ENCODE measurements at regions not wholly inside any gene's neighbourhood (a gene's known extent, or its start where the extent isn't known, plus 50 kb on each side); places are given as distances from the start of the nearest gene placed in this dataset.

DNA sequence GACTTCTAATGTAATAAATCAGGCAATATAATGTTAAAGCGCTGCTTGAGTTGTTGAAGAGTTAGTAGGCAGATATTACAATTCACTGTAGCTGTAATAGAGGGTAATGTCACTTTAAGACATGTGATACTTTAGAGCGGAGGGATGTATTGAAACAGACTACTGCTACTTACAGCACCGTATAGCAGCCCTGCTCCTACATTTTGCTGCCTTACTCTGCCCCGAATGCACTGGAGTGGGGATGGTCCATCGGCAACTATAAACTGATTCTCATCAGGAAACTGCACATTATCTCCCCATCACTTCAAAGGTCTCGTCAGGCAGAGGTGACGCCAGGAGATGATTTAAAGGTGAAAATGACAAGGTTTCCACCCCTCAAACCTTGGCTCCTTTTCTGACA lies 349.7 kb upstream of the SUCLG2 start:
- Histone ChIP-seq H3K27me3 (ENCODE audit: insufficient read depth) (no peaks in the 10 kb centered on the region), H3F3A (replicated peaks; ENCODE audit: insufficient read depth) (no peaks in the 10 kb centered on the region), H4K20me1 (ENCODE audit: insufficient read depth) (no peaks in the 10 kb centered on the region), H3K4me1 (ENCODE audit: control insufficient read depth in 1 of 2, insufficient read depth in 2 of 2, low read depth in 1 of 2, low read length in 1 of 2) (no peaks in the 10 kb centered on the region), H3K9ac (no peak overlapping the region), H3K79me2 (ENCODE audit: insufficient read depth) (no peaks in the 10 kb centered on the region), H3K4me3 (ENCODE audit: low read depth in 2 of 2, low read length in 1 of 2) (no peak overlapping the region), H3K36me3 (replicated peaks in 1 of 2; ENCODE audit: control insufficient read depth in 1 of 2, insufficient read depth in 2 of 2, low read length in 1 of 2) (no peaks in the 10 kb centered on the region), H3K4me2 (no peak overlapping the region), H3K27ac (ENCODE audit: low read depth in 2 of 2, low read length in 1 of 2) (no peak overlapping the region), H2AFZ (ENCODE audit: low read depth) (no peak overlapping the region), H3K9me2 (no peaks in the 10 kb centered on the region), H3K9me3 (no peaks in the 10 kb centered on the region; the same call in 1 of the 2 replicates)
- no peak for DNase-seq
- ChIA-PET POLR2A (no interaction called here), CTCF (no interaction called here)
- TF ChIP-seq MXI1 (IDR thresholded peaks at IDR 0.05; ENCODE audit: low read depth, low read length) = no peak
- no peak for TF ChIP-seq RCOR1 (IDR thresholded peaks at IDR 0.05; ENCODE audit: low read length)
- TF ChIP-seq, protein P1, sequence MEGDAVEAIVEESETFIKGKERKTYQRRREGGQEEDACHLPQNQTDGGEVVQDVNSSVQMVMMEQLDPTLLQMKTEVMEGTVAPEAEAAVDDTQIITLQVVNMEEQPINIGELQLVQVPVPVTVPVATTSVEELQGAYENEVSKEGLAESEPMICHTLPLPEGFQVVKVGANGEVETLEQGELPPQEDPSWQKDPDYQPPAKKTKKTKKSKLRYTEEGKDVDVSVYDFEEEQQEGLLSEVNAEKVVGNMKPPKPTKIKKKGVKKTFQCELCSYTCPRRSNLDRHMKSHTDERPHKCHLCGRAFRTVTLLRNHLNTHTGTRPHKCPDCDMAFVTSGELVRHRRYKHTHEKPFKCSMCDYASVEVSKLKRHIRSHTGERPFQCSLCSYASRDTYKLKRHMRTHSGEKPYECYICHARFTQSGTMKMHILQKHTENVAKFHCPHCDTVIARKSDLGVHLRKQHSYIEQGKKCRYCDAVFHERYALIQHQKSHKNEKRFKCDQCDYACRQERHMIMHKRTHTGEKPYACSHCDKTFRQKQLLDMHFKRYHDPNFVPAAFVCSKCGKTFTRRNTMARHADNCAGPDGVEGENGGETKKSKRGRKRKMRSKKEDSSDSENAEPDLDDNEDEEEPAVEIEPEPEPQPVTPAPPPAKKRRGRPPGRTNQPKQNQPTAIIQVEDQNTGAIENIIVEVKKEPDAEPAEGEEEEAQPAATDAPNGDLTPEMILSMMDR (IDR thresholded peaks at IDR 0.05) = no peak
- TF ChIP-seq CHD2 (IDR thresholded peaks at IDR 0.05; ENCODE audit: low read length, partially characterized antibody) = no peak
- no peak for TF ChIP-seq YY1 (IDR thresholded peaks at IDR 0.05; ENCODE audit: low read depth)
- TF ChIP-seq, protein P2, sequence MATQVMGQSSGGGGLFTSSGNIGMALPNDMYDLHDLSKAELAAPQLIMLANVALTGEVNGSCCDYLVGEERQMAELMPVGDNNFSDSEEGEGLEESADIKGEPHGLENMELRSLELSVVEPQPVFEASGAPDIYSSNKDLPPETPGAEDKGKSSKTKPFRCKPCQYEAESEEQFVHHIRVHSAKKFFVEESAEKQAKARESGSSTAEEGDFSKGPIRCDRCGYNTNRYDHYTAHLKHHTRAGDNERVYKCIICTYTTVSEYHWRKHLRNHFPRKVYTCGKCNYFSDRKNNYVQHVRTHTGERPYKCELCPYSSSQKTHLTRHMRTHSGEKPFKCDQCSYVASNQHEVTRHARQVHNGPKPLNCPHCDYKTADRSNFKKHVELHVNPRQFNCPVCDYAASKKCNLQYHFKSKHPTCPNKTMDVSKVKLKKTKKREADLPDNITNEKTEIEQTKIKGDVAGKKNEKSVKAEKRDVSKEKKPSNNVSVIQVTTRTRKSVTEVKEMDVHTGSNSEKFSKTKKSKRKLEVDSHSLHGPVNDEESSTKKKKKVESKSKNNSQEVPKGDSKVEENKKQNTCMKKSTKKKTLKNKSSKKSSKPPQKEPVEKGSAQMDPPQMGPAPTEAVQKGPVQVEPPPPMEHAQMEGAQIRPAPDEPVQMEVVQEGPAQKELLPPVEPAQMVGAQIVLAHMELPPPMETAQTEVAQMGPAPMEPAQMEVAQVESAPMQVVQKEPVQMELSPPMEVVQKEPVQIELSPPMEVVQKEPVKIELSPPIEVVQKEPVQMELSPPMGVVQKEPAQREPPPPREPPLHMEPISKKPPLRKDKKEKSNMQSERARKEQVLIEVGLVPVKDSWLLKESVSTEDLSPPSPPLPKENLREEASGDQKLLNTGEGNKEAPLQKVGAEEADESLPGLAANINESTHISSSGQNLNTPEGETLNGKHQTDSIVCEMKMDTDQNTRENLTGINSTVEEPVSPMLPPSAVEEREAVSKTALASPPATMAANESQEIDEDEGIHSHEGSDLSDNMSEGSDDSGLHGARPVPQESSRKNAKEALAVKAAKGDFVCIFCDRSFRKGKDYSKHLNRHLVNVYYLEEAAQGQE (IDR thresholded peaks at IDR 0.05; ENCODE audit: low read depth, low read length) = no peak
- TF ChIP-seq JUND (IDR thresholded peaks at IDR 0.05) = no peak
- 11% methylated on average over 7 of the region's 7 CpGs for WGBS (ENCODE audit: low lambda C conversion rate)

DNA sequence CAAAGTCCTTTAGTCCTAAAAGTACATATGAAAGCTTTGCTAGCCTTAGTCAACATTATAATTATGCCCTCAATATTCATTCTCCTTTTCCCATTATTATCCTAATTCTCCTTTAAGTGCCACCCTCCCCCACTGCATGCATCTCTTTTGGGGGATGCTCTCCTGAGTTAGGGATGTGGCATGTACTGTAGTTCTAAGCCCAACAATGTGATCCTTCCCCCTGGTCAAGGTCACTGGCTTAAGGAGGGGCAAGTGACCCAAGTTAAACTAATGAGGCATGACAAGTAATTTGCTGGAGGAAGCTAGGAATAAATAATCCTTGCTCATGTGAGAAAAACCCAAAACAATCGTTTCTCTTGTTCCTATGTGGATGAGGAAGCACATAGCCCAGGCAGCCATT lies 343.9 kb upstream of the SUCLG2 start:
- no peaks in the 10 kb centered on the region for H3K36me3 ChIP-seq (replicated peaks in 1 of 2; ENCODE audit: control insufficient read depth in 1 of 2, insufficient read depth in 2 of 2, low read length in 1 of 2)
- no peak overlapping the region for H3K27ac ChIP-seq (ENCODE audit: low read depth in 2 of 2, low read length in 1 of 2)
- no peak for DNase-seq
- H4K20me1 ChIP-seq (ENCODE audit: insufficient read depth) = no peaks in the 10 kb centered on the region
- no peaks in the 10 kb centered on the region for H3K4me1 ChIP-seq (ENCODE audit: control insufficient read depth in 1 of 2, insufficient read depth in 2 of 2, low read depth in 1 of 2, low read length in 1 of 2)
- no peak overlapping the region for H2AFZ ChIP-seq (ENCODE audit: low read depth)
- no peak overlapping the region for H3K4me3 ChIP-seq (ENCODE audit: low read depth in 2 of 2, low read length in 1 of 2)
- H3K9me2 ChIP-seq = no peaks in the 10 kb centered on the region
- no peaks in the 10 kb centered on the region for H3K79me2 ChIP-seq (ENCODE audit: insufficient read depth)
- CTCF ChIA-PET = no interaction called here
- H3K27me3 ChIP-seq (ENCODE audit: insufficient read depth) = no peaks in the 10 kb centered on the region
- 0% methylated on average over 1 of the region's 1 CpG for WGBS (ENCODE audit: low lambda C conversion rate)
- POLR2A ChIA-PET = no interaction called here
- no peaks in the 10 kb centered on the region for H3F3A ChIP-seq (replicated peaks; ENCODE audit: insufficient read depth)
- no peak overlapping the region for H3K9ac ChIP-seq
- H3K9me3 ChIP-seq = no peaks in the 10 kb centered on the region
- no peak overlapping the region for H3K4me2 ChIP-seq
- TF ChIP-seq, protein P1 (IDR thresholded peaks at IDR 0.05) = no peak
- TF ChIP-seq, protein P3, sequence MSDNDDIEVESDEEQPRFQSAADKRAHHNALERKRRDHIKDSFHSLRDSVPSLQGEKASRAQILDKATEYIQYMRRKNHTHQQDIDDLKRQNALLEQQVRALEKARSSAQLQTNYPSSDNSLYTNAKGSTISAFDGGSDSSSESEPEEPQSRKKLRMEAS (IDR thresholded peaks at IDR 0.05; ENCODE audit: low read depth) = no peak
- TF ChIP-seq MEF2A (IDR thresholded peaks at IDR 0.05; ENCODE audit: borderline replicate concordance, low read depth) (no peak), GATA2 (CRISPR knock-in tag; IDR thresholded peaks at IDR 0.05) (no peak), FOSL2 (IDR thresholded peaks at IDR 0.05; ENCODE audit: borderline replicate concordance, low read depth) (no peak), POLR2AphosphoS5 (IDR thresholded peaks at IDR 0.05; ENCODE audit: low read depth, low read length) (no peak), RAD21 (IDR thresholded peaks at IDR 0.05; ENCODE audit: low read length) (no peak), NFIC (IDR thresholded peaks at IDR 0.05; ENCODE audit: borderline replicate concordance) (no peak), ELF1 (IDR thresholded peaks at IDR 0.05) (no peak), GABPA (IDR thresholded peaks at IDR 0.05; ENCODE audit: low read depth) (no peak), SMC3 (IDR thresholded peaks at IDR 0.05; ENCODE audit: low read depth, low read length) (no peak), TAF1 (IDR thresholded peaks at IDR 0.05; ENCODE audit: borderline replicate concordance, low read depth, low read length) (no peak), TEAD4 (IDR thresholded peaks at IDR 0.05; ENCODE audit: borderline replicate concordance, insufficient read depth) (no peak), SIN3A (IDR thresholded peaks at IDR 0.05; ENCODE audit: borderline replicate concordance, low read depth, low read length) (no peak)
- TF ChIP-seq, protein P4, sequence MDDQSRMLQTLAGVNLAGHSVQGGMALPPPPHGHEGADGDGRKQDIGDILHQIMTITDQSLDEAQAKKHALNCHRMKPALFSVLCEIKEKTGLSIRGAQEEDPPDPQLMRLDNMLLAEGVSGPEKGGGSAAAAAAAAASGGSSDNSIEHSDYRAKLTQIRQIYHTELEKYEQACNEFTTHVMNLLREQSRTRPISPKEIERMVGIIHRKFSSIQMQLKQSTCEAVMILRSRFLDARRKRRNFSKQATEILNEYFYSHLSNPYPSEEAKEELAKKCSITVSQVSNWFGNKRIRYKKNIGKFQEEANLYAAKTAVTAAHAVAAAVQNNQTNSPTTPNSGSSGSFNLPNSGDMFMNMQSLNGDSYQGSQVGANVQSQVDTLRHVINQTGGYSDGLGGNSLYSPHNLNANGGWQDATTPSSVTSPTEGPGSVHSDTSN (IDR thresholded peaks at IDR 0.05) = no peak
